ENCODE measurements at regions not wholly inside any gene's neighbourhood (a gene's known extent, or its start where the extent isn't known, plus 50 kb on each side); places are given as distances from the start of the nearest gene placed in this dataset.

DNA sequence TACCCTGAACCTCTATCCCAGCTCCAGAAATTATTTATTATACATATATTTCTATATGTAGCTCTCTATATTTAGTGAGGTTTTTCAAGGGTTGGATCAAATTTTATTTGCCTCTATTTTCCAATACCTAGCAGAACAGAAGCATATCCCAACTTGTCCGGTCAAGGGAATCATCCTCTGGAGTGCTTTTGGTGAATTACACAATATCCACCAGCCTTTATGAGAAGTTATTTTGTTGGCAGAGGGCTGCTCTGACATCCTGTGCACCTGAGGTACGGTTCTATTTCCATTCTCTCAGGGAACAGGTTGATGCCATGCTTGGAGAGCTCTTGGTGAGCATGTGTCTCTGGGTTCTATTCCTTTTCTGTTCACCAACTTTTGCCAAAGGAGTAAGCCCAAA is 1056.4 kb downstream of the GALC start:
- H4K20me1 ChIP-seq (replicated peaks; ENCODE audit: control insufficient read depth, extremely low read depth, insufficient read depth, low read length) = no peaks in the 10 kb centered on the region
- TF ChIP-seq POLR2AphosphoS5 (IDR thresholded peaks at IDR 0.05; ENCODE audit: insufficient read depth, low read depth, low read length) (no peak), CTCF (IDR thresholded peaks at IDR 0.05; ENCODE audit: extremely low read depth in 1 of 2, insufficient read depth in 1 of 2, low read depth in 1 of 2, low read length in 2 of 2) (no peak), MYC (IDR thresholded peaks at IDR 0.05; ENCODE audit: low read depth, low read length) (no peak), POLR2A (IDR thresholded peaks at IDR 0.05; ENCODE audit: low read depth, low read length) (no peak), GATA2 (IDR thresholded peaks at IDR 0.05; ENCODE audit: insufficient read depth, insufficient read length, low read depth, low read length) (no peak), JUN (IDR thresholded peaks at IDR 0.05; ENCODE audit: borderline replicate concordance, insufficient read depth, insufficient read length, low read depth) (no peak), FOS (IDR thresholded peaks at IDR 0.05; ENCODE audit: borderline replicate concordance, insufficient read depth, low read length) (no peak), EZH2 (IDR thresholded peaks at IDR 0.05; ENCODE audit: borderline replicate concordance, low read depth, low read length, severe bottlenecking) (no peak)
- TF ChIP-seq, protein P1, sequence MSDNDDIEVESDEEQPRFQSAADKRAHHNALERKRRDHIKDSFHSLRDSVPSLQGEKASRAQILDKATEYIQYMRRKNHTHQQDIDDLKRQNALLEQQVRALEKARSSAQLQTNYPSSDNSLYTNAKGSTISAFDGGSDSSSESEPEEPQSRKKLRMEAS (IDR thresholded peaks at IDR 0.05; ENCODE audit: insufficient read depth, insufficient read length) = no peak
- no peaks in the 10 kb centered on the region for H3K79me2 ChIP-seq (ENCODE audit: control insufficient read depth, insufficient read depth, low read length)
- no peaks in the 10 kb centered on the region for H3K4me1 ChIP-seq (ENCODE audit: control insufficient read depth, extremely low read depth, insufficient read depth, low read length)
- H3K27ac ChIP-seq (ENCODE audit: insufficient read depth, low read depth, low read length) = no peak overlapping the region
- H3K9me1 ChIP-seq (replicated peaks; ENCODE audit: control insufficient read depth, extremely low read depth, insufficient read depth, low read length) = no peaks in the 10 kb centered on the region
- BruUV-seq (replicated peaks) = no TSS peak
- intact Hi-C loops (cut with micrococcal nuclease) = no loop called here
- dilution Hi-C loops (cut with MboI; ENCODE audit: extremely low pct_ligation_motif_present, low sequenced_read_pairs) = no loop called here
- ChIA-PET POLR2A (no interaction called here), CTCF (no interaction called here)
- H3K9me3 ChIP-seq (replicated peaks; ENCODE audit: control insufficient read depth, insufficient read depth, low read length) = peaks cover 5% of the 10 kb centered on the region
- DNase-seq (ENCODE audit: low read depth, low spot score) = no peak
- FAIRE-seq = no peak
- no peak overlapping the region for H3K9ac ChIP-seq (replicated peaks; ENCODE audit: extremely low read depth, insufficient read depth, low read length)
- H3K27me3 ChIP-seq (ENCODE audit: control insufficient read depth in 2 of 2, insufficient read depth in 2 of 2, low read length in 2 of 2) = no peaks in the 10 kb centered on the region
- no peaks in the 10 kb centered on the region for H3K36me3 ChIP-seq (ENCODE audit: control insufficient read depth in 2 of 2, extremely low read depth in 1 of 2, insufficient read depth in 2 of 2, low read length in 2 of 2)
- H3K4me3 ChIP-seq (replicated peaks in 1 of 3; ENCODE audit: insufficient read depth in 1 of 3, low read depth in 1 of 3, low read length in 3 of 3) = no peak overlapping the region
- no peak overlapping the region for H3K4me2 ChIP-seq (ENCODE audit: insufficient read depth, low read length)
- no peak overlapping the region for H2AFZ ChIP-seq (ENCODE audit: low read depth, low read length)
